H9 (cell line): ENCODE measurements at regions not wholly inside any gene's neighbourhood (a gene's known extent, or its start where the extent isn't known, plus 50 kb on each side); places are given as distances from the start of the nearest gene placed in this dataset.

Experiments
- DNase-seq: peaks from one replicate; pipeline ENCODE4 v3.0.0-alpha.2; 2017
- H2AFZ ChIP-seq: one replicate; pipeline ENCODE4 v1.6.1; 2013; ENCODE audit warnings: mild to moderate bottlenecking, low read length, control low read depth, moderate library complexity
- H2AK5ac ChIP-seq: 2 replicates; pipeline ENCODE4 v1.6.1; 2013; ENCODE audit warnings: low read length, control low read depth, mixed read lengths; ENCODE audit not compliant: insufficient read length
- H2BK120ac ChIP-seq: one replicate; pipeline ENCODE4 v1.6.1; 2013; ENCODE audit warnings: low read depth, mild to moderate bottlenecking, low read length, control low read depth, inconsistent platforms; ENCODE audit not compliant: poor library complexity, severe bottlenecking
- H2BK12ac ChIP-seq: 2 replicates; pipeline ENCODE4 v1.6.1; 2013; ENCODE audit warnings: low read length, control low read depth, mixed read lengths, low read depth; ENCODE audit not compliant: insufficient read length
- H2BK15ac ChIP-seq: 2 replicates; pipeline ENCODE4 v1.6.1; 2013; ENCODE audit warnings: low read depth, low read length, control low read depth
- H2BK20ac ChIP-seq: one replicate; pipeline ENCODE4 v1.6.1; 2013; ENCODE audit warnings: low read depth, mild to moderate bottlenecking, low read length, control low read depth, inconsistent platforms; ENCODE audit not compliant: poor library complexity, severe bottlenecking
- H2BK5ac ChIP-seq: 2 replicates; pipeline ENCODE4 v1.6.1; 2013; ENCODE audit warnings: low read length, control low read depth, mixed read lengths; ENCODE audit not compliant: insufficient read length
- H3K14ac ChIP-seq: 2 replicates; pipeline ENCODE4 v1.6.1; 2013; ENCODE audit warnings: low read length, control low read depth; ENCODE audit not compliant: insufficient read depth
- H3K18ac ChIP-seq: 2 replicates; pipeline ENCODE4 v1.6.1; 2013; ENCODE audit warnings: low read depth, mild to moderate bottlenecking, mixed read lengths, low read length, control low read depth; ENCODE audit not compliant: insufficient read length
- H3K23ac ChIP-seq: 2 replicates; pipeline ENCODE4 v1.6.1; 2013; ENCODE audit warnings: low read length, control low read depth, mixed read lengths, low read depth; ENCODE audit not compliant: insufficient read length
- H3K23me2 ChIP-seq: 2 replicates; pipeline ENCODE4 v1.6.1; 2013; ENCODE audit warnings: low read depth, mild to moderate bottlenecking, mixed read lengths, low read length, control low read depth; ENCODE audit not compliant: insufficient read length, poor library complexity, severe bottlenecking
- H3K27ac ChIP-seq: 2 replicates; pipeline ENCODE4 v1.5.1; 2013; ENCODE audit warnings: low read length, control low read depth, mixed read lengths, low read depth; ENCODE audit not compliant: insufficient read length
- H3K27me3 ChIP-seq: 2 replicates; pipeline ENCODE4 v1.6.1; 2013; ENCODE audit warnings: low read length, control low read depth, inconsistent platforms; ENCODE audit not compliant: insufficient read depth
- H3K4ac ChIP-seq: 2 replicates; pipeline ENCODE4 v1.6.1; 2013; ENCODE audit warnings: low read depth, mild to moderate bottlenecking, control low read depth, inconsistent platforms, low read length, moderate library complexity
- H3K4me1 ChIP-seq: 2 replicates; pipeline ENCODE4 v1.6.1; 2013; ENCODE audit warnings: low read length, control low read depth, inconsistent platforms; ENCODE audit not compliant: insufficient read depth
- H3K4me2 ChIP-seq: 2 replicates; pipeline ENCODE4 v1.6.1; 2013; ENCODE audit warnings: low read length, control low read depth, mixed read lengths; ENCODE audit not compliant: insufficient read length, insufficient read depth
- H3K56ac ChIP-seq: 2 replicates; pipeline ENCODE4 v1.6.1; 2013; ENCODE audit warnings: low read depth, mild to moderate bottlenecking, mixed read lengths, low read length, control low read depth; ENCODE audit not compliant: insufficient read length
- H3K79me1 ChIP-seq: 2 replicates; pipeline ENCODE4 v1.6.1; 2013; ENCODE audit warnings: low read depth, mild to moderate bottlenecking, moderate library complexity, low read length, control low read depth, inconsistent platforms; ENCODE audit not compliant: insufficient read depth, poor library complexity, severe bottlenecking
- H3K79me2 ChIP-seq: 2 replicates; pipeline ENCODE4 v1.6.1; 2013; ENCODE audit warnings: low read length, control low read depth, inconsistent platforms; ENCODE audit not compliant: insufficient read depth
- H3K9ac ChIP-seq: 2 replicates; pipeline ENCODE4 v1.6.1; 2013; ENCODE audit warnings: low read length, control low read depth, mixed read lengths; ENCODE audit not compliant: insufficient read length; ENCODE audit errors: extremely low read depth
- H3K9me3 ChIP-seq: one replicate; pipeline ENCODE4 v1.6.1; 2013; ENCODE audit warnings: low read depth, low read length, inconsistent platforms; ENCODE audit not compliant: control insufficient read depth
- H3T11ph ChIP-seq: one replicate; pipeline ENCODE4 v1.6.1; 2013; ENCODE audit warnings: mild to moderate bottlenecking, low read length, control low read depth, inconsistent platforms
- H4K20me1 ChIP-seq: one replicate; pipeline ENCODE4 v1.6.1; 2013; ENCODE audit not compliant: control insufficient read depth, insufficient read length, insufficient read depth
- H4K5ac ChIP-seq: 2 replicates; pipeline ENCODE4 v1.6.1; 2013; ENCODE audit warnings: low read depth, mild to moderate bottlenecking, mixed read lengths, low read length, control low read depth; ENCODE audit not compliant: insufficient read length
- H4K8ac ChIP-seq: replicated peaks from 2 replicates; pipeline ENCODE4 v1.6.1; 2013; ENCODE audit warnings: low read length, control low read depth, mixed read lengths, low read depth; ENCODE audit not compliant: insufficient read length
- H4K91ac ChIP-seq: 2 replicates; pipeline ENCODE4 v1.6.1; 2013; ENCODE audit warnings: low read depth, mild to moderate bottlenecking, moderate library complexity, mixed read lengths, low read length, control low read depth; ENCODE audit not compliant: insufficient read length
- H3K27ac Mint-ChIP-seq, 3 experiments: 2 replicates in 2 of 3; 3 replicates in 1 of 3; pipeline ENCODE4 v1.8.0; 2020 to 2021; ENCODE audit warnings: mixed read lengths in 3 of 3, mild to moderate bottlenecking in 1 of 3, moderate library complexity in 1 of 3
- H3K27me3 Mint-ChIP-seq: 2 replicates; pipeline ENCODE4 v1.8.0; 2021; ENCODE audit warnings: low read depth, mild to moderate bottlenecking, moderate library complexity, mixed read lengths
- H3K36me3 Mint-ChIP-seq, 3 experiments: 2 replicates in 2 of 3; 3 replicates in 1 of 3; pipeline ENCODE4 v1.8.0; 2020 to 2021; ENCODE audit warnings: low read depth in 3 of 3, mixed read lengths in 3 of 3; ENCODE audit not compliant: insufficient read depth in 1 of 3
- H3K4me1 Mint-ChIP-seq, 2 experiments: 2 replicates each; pipeline ENCODE4 v1.8.0; 2020; ENCODE audit warnings: mixed read lengths in 2 of 2
- H3K4me3 Mint-ChIP-seq, 2 experiments: 2 replicates in 1 of 2; 3 replicates in 1 of 2; pipeline ENCODE4 v1.8.0; 2020 to 2021; ENCODE audit warnings: mild to moderate bottlenecking in 2 of 2, mixed read lengths in 2 of 2, moderate library complexity in 1 of 2
- H3K9me3 Mint-ChIP-seq, 2 experiments: 2 replicates in 1 of 2; 3 replicates in 1 of 2; pipeline ENCODE4 v1.8.0; 2020; ENCODE audit warnings: mild to moderate bottlenecking in 2 of 2, mixed read lengths in 2 of 2, moderate library complexity in 1 of 2
- CTCF ChIP-seq: fragments of 200-600 bp; sonication (generic); conservative IDR thresholded peaks from 3 replicates; pipeline ENCODE4 v1.8.0; 2021; ENCODE audit warnings: antibody characterized with exemption, mild to moderate bottlenecking
- WGBS: extraction: QIAGEN DNeasy Blood & Tissue Kit; methylation state at CpG from one replicate; pipeline ENCODE4 v1.1.7; 2013; ENCODE audit warnings: missing lambda C conversion rate, low lambda C conversion rate, mixed read lengths; ENCODE audit not compliant: insufficient read length; ENCODE audit errors: extremely low coverage; 5-methylcytosine and 5-hydroxymethylcytosine counted together

- no peak overlapping the region for H3K14ac ChIP-seq
- no peaks in the 10 kb centered on the region for H3K4me1 ChIP-seq
- no peaks in the 10 kb centered on the region for H3K4me1 Mint-ChIP-seq
- no peaks in the 10 kb centered on the region for H3K9me3 Mint-ChIP-seq
- H4K91ac ChIP-seq: no peak overlapping the region
- H3K9me3 ChIP-seq: no peaks in the 10 kb centered on the region
- H3K18ac ChIP-seq: no peak overlapping the region
- H4K5ac ChIP-seq: no peak overlapping the region
- H2BK12ac ChIP-seq: no peak overlapping the region
- TF ChIP-seq CTCF: no peak
- H3K27ac Mint-ChIP-seq: no peak overlapping the region
- H3K27ac ChIP-seq: no peak overlapping the region
- H4K20me1 ChIP-seq: no peaks in the 10 kb centered on the region
- no peaks in the 10 kb centered on the region for H3K27me3 ChIP-seq
- H3K4me3 Mint-ChIP-seq: no peak overlapping the region
- H4K8ac ChIP-seq: no peak overlapping the region
- H3K36me3 Mint-ChIP-seq: no peaks in the 10 kb centered on the region; a peak in 1 of 7 replicates
- H3K79me1 ChIP-seq: no peaks in the 10 kb centered on the region
- no peak overlapping the region for H3K23ac ChIP-seq
- H3K56ac ChIP-seq: no peak overlapping the region
- no peak overlapping the region for H3T11ph ChIP-seq
- H2AK5ac ChIP-seq: no peak overlapping the region
- no peak overlapping the region for H2BK120ac ChIP-seq
- H3K4me2 ChIP-seq: no peak overlapping the region
- no peak overlapping the region for H2BK20ac ChIP-seq
- H2AFZ ChIP-seq: no peak overlapping the region
- no peaks in the 10 kb centered on the region for H3K23me2 ChIP-seq
- no peak overlapping the region for H2BK15ac ChIP-seq
- no peaks in the 10 kb centered on the region for H3K79me2 ChIP-seq
- no peak overlapping the region for H3K4ac ChIP-seq
- H2BK5ac ChIP-seq: no peak overlapping the region
- no peak for DNase-seq
- no peaks in the 10 kb centered on the region for H3K27me3 Mint-ChIP-seq
- H3K9ac ChIP-seq: no peak overlapping the region
- no CpG with 5 or more reads among the region's 1 CpG for WGBS
Observed at GRCh38 chr11:25790396-25790795, 541.5 kb upstream of the ANO3 start.
